AG04450 (cell line): ENCODE measurements at regions not wholly inside any gene's neighbourhood (a gene's known extent, or its start where the extent isn't known, plus 50 kb on each side); places are given as distances from the start of the nearest gene placed in this dataset.
A peak's percentile ranks its signal among the peaks of the same experiment; 100 is the strongest.

Experiments used
- CTCF ChIA-PET: fragments of 300-600, 350-600 bp; formaldehyde crosslinking; extraction: SDS; loops from one replicate; lab custom pipeline; 2022; ENCODE audit warnings: antibody characterized with exemption, inconsistent platforms; lab: Charles Lee
- POLR2A ChIA-PET: fragments of 350-600 bp; formaldehyde crosslinking; extraction: SDS; loops from one replicate; lab custom pipeline; 2021; ENCODE audit warnings: antibody characterized with exemption, inconsistent platforms; lab: Yijun Ruan, JAX
- DNase-seq: peaks from one replicate; pipeline ENCODE4 v3.0.0-alpha.2; 2011; ENCODE audit warnings: low read depth, low spot score
- H3K27ac ChIP-seq: one replicate; pipeline ENCODE4 v1.5.1; 2012; ENCODE audit warnings: low read depth, low read length, control low read depth
- H3K27me3 ChIP-seq: one replicate; pipeline ENCODE4 v1.6.0; 2012; ENCODE audit warnings: low read length; ENCODE audit not compliant: control insufficient read depth, insufficient read depth
- H3K4me3 ChIP-seq: 2 replicates; pipeline ENCODE4 v1.5.1; 2011; ENCODE audit warnings: mild to moderate bottlenecking, low read depth, low read length, control low read depth
- H3K9me3 ChIP-seq: 2 replicates; pipeline ENCODE4 v1.5.1; 2012; ENCODE audit warnings: low read length; ENCODE audit not compliant: control insufficient read depth, insufficient read depth
- TF ChIP-seq, protein P1 (sequence below): IDR thresholded peaks from 2 replicates; pipeline ENCODE4 v1.5.1; 2011; ENCODE audit warnings: low read depth, low read length, control low read depth, inconsistent platforms

DNA sequence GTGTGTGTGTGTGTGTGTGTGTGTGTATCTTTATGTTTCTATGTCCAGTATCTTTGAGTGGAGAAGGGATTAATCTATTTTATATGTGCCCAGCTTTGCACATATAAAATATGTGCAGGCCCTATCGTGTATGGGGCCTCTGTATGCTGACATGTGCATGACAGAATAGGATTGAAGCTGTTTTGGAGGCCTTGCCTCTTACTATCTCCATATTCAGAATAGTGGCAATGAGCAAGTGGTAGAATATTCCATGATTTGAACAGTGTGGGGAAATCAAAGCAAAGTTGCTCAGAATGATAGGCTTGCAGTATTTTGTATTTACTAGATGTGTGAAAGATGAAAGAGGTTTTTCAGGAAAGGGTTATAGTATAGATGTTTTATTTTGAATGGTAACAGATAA lies 480.8 kb downstream of the XIRP2 start:
- H3K27me3 ChIP-seq: no peaks in the 10 kb centered on the region
- no peak overlapping the region for H3K27ac ChIP-seq
- no peak overlapping the region for H3K4me3 ChIP-seq
- POLR2A ChIA-PET: no interaction called here
- TF ChIP-seq, protein P1, sequence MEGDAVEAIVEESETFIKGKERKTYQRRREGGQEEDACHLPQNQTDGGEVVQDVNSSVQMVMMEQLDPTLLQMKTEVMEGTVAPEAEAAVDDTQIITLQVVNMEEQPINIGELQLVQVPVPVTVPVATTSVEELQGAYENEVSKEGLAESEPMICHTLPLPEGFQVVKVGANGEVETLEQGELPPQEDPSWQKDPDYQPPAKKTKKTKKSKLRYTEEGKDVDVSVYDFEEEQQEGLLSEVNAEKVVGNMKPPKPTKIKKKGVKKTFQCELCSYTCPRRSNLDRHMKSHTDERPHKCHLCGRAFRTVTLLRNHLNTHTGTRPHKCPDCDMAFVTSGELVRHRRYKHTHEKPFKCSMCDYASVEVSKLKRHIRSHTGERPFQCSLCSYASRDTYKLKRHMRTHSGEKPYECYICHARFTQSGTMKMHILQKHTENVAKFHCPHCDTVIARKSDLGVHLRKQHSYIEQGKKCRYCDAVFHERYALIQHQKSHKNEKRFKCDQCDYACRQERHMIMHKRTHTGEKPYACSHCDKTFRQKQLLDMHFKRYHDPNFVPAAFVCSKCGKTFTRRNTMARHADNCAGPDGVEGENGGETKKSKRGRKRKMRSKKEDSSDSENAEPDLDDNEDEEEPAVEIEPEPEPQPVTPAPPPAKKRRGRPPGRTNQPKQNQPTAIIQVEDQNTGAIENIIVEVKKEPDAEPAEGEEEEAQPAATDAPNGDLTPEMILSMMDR: no peak
- CTCF ChIA-PET: interaction anchor here (0.6 kb wide), 1 partner anchor 42 kb away, joined by 4 read pairs; no protein-coding TSS in a partner anchor
- no peak for DNase-seq
- H3K9me3 ChIP-seq: no peaks in the 10 kb centered on the region

DNA sequence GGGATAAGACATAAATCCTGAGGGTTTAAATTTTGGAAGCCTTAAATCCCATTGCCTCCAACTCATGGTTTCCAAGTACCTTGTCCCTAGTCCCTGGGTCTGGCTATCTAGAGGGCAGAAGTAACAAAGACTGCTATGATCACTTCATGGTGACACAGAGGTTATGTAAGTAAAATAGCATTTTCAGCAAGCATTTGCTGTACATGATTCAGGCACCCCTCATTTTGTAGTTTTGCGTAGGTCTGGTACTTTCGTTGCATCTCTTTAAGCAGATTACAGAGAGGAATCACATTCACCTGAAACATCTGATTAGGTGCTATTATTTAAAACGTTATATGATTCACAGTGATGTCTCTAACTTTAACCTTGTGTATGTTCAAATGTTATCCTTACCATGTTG lies 480.1 kb downstream of the XIRP2 start:
- DNase-seq: no peak
- POLR2A ChIA-PET: no interaction called here
- CTCF ChIA-PET: no interaction called here
- H3K27me3 ChIP-seq: no peaks in the 10 kb centered on the region
- H3K27ac ChIP-seq: no peak overlapping the region
- no peaks in the 10 kb centered on the region for H3K9me3 ChIP-seq
- H3K4me3 ChIP-seq: no peak overlapping the region
- TF ChIP-seq, protein P1: no peak

DNA sequence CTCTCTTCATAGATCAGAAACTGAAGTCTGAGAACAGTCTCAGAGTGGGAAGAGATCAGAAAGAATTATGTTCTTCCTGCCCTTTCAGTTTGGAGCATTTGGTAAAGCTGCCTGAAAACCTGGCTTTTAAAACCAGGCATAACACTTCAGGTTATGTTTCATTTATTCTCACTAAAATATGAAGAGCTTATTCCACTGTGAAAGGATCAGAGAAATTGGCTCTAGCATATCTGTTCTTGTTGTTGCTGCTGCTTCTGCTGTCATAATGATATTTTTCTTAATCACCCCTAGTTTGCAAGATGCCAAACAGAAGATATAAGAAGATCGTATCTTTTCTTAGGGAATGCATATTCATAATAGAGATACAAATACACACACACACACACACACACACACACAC lies 476.9 kb downstream of the XIRP2 start:
- TF ChIP-seq, protein P1: no peak
- POLR2A ChIA-PET: no interaction called here
- H3K9me3 ChIP-seq: no peaks in the 10 kb centered on the region
- no peaks in the 10 kb centered on the region for H3K27me3 ChIP-seq
- H3K27ac ChIP-seq: no peak overlapping the region
- DNase-seq: no peak
- CTCF ChIA-PET: no interaction called here
- H3K4me3 ChIP-seq: no peak overlapping the region

DNA sequence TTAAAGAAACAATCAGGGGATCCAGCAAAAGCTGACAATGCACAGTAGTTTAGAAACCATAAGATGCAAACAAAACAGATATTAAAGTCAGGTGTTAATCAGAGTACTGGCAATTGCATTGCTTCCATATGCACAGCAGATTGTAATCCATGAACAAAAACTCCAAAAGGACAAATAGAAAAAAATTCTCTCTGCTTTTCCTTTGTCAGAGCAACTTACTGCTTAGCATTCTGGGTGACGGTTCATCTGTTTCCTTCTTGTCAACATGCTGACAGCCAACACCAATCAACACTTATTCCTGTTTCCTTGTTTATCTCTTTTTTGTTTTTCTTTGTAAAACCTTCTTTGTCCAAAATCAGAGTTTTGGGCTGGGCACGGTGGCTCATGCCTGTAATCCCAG lies 473.1 kb downstream of the XIRP2 start:
- Histone ChIP-seq H3K4me3 (no peak overlapping the region), H3K9me3 (no peaks in the 10 kb centered on the region), H3K27me3 (no peaks in the 10 kb centered on the region), H3K27ac (no peak overlapping the region)
- ChIA-PET POLR2A (no interaction called here), CTCF (no interaction called here)
- DNase-seq: no peak
- TF ChIP-seq, protein P1: no peak

DNA sequence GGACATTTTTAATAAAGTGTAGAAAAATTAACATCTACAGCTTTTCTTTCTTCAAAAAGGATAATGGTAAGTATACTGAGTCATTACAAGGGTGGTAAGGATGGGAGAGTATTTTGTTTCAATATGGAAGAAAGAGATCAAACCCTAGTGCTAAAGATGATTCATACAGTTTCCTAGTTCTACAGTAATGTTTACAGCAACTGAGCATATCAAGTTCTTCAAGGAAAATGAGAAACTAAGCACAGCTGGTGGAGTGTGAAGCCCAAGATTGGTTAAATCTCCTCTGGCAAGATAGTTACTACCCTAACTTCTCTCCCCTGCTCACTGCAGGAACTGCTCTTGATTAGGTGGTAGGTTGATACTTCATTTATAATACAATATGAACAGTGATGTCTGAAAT lies 467.5 kb downstream of the XIRP2 start:
- TF ChIP-seq, protein P1: no peak
- H3K27ac ChIP-seq: no peak overlapping the region
- POLR2A ChIA-PET: no interaction called here
- H3K4me3 ChIP-seq: no peak overlapping the region
- CTCF ChIA-PET: no interaction called here
- H3K9me3 ChIP-seq: no peaks in the 10 kb centered on the region
- DNase-seq: peak; percentile 46
- H3K27me3 ChIP-seq: no peaks in the 10 kb centered on the region
